ENCODE measurements at regions not wholly inside any gene's neighbourhood (a gene's known extent, or its start where the extent isn't known, plus 50 kb on each side); places are given as distances from the start of the nearest gene placed in this dataset.
"Not testable (repeated sequence)": the region's sequence is repeated elsewhere in the genome, so short reads cannot be mapped to it uniquely, and the experiment has no call there.

DNA sequence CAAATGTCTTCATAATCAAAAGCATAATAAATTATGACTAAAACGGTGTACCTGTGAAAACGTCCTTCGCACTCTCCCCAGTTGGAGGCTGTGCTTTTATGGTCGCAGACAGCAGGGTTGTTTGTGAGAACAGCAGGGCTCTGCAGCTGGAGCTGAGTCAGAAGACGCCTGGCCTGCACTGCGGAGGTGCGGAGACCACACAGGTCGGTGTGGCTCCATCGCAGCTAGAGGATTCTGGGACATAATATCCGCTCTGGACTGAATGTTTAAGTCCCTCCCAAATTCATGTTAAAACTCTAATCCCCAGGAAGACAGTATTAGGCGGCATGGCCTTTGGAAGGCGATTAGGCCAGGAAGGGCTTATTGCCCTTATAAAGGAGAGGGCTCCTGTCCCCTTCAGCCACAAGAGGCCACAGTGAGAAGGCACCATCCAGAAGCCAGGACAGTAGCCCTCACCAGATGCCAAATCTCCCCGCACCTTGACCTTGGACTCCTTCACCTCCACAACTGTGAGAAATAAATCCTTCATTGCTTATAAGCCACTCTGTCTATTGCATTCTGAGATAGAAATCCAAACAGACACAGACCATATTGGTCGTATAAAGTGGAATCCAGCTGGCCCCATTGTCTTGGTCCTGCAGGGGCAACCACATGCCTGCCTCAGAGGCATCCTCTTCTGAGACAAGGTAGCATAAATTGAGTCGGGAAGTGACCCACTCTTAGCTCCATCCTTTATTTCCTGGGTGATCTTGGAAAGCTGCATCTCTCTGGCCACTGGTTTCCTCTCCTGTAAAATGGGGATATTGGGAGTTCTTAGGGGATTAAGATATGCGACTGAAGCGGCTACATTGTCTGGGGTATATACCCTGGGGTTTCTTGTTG is 749.7 kb upstream of the TPTE start:
- H3K27ac Mint-ChIP-seq; H3K36me3 ChIP-seq (ENCODE audit: insufficient read depth, low read length); H3K36me3 Mint-ChIP-seq (ENCODE audit: low read depth); CTCF ChIA-PET; DNase-seq; H3K27ac ChIP-seq (ENCODE audit: low read depth in 1 of 2, low read length in 2 of 2); intact Hi-C loops (cut with DNase I, micrococcal nuclease); H3K4me1 ChIP-seq (ENCODE audit: insufficient read depth, low read length); H3K27me3 Mint-ChIP-seq; H3K27me3 ChIP-seq (ENCODE audit: control insufficient read depth in 1 of 2, insufficient read depth in 2 of 2, low read length in 2 of 2); H3K4me3 ChIP-seq (ENCODE audit: low read length); H3K4me3 Mint-ChIP-seq; ATAC-seq (ENCODE audit: poor library complexity); POLR2A ChIA-PET; H3K4me1 Mint-ChIP-seq (ENCODE audit: low read depth): not testable (repeated sequence)
- H3K9me3 Mint-ChIP-seq, result peaks cover 12% of the 10 kb centered on the region
- peaks cover 31 to 67% of the 10 kb centered on the region in 2 experiments for H3K9me3 ChIP-seq (ENCODE audit: control insufficient read depth in 1 of 2, insufficient read depth in 1 of 2, low read length in 2 of 2)

DNA sequence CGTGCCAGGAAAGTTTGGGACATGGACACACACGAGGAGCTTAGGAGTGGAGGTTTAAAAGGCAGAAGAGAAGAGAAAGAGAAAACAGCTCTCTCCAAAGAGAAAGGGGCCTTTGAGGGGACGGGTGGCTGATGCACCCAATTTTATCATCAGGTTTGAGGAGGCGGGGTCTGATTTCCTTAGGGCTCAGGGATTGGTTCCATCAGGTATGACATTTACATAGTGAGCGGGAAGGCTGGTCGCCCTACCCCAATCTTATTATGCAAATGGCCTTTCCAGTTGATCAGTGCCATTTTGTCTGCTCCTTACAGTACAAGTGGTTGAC is 749.1 kb upstream of the TPTE start:
- H3K4me1 Mint-ChIP-seq (ENCODE audit: low read depth), result no peaks in the 10 kb centered on the region
- Histone ChIP-seq H3K4me1 (ENCODE audit: insufficient read depth, low read length) (no peaks in the 10 kb centered on the region), H3K27ac (ENCODE audit: low read depth in 1 of 2, low read length in 2 of 2) (no peak overlapping the region), H3K27me3 (ENCODE audit: control insufficient read depth in 1 of 2, insufficient read depth in 2 of 2, low read length in 2 of 2) (no peaks in the 10 kb centered on the region), H3K9me3 (ENCODE audit: control insufficient read depth in 1 of 2, insufficient read depth in 1 of 2, low read length in 2 of 2) (peaks cover 31 to 63% of the 10 kb centered on the region in 2 experiments), H3K36me3 (ENCODE audit: insufficient read depth, low read length) (no peaks in the 10 kb centered on the region), H3K4me3 (ENCODE audit: low read length) (no peak overlapping the region)
- peaks cover 14% of the 10 kb centered on the region for H3K9me3 Mint-ChIP-seq
- ATAC-seq (ENCODE audit: poor library complexity) (no peak), DNase-seq (no peak)
- ChIA-PET CTCF (no interaction called here), POLR2A (no interaction called here)
- TF ChIP-seq, protein P1, sequence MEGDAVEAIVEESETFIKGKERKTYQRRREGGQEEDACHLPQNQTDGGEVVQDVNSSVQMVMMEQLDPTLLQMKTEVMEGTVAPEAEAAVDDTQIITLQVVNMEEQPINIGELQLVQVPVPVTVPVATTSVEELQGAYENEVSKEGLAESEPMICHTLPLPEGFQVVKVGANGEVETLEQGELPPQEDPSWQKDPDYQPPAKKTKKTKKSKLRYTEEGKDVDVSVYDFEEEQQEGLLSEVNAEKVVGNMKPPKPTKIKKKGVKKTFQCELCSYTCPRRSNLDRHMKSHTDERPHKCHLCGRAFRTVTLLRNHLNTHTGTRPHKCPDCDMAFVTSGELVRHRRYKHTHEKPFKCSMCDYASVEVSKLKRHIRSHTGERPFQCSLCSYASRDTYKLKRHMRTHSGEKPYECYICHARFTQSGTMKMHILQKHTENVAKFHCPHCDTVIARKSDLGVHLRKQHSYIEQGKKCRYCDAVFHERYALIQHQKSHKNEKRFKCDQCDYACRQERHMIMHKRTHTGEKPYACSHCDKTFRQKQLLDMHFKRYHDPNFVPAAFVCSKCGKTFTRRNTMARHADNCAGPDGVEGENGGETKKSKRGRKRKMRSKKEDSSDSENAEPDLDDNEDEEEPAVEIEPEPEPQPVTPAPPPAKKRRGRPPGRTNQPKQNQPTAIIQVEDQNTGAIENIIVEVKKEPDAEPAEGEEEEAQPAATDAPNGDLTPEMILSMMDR (IDR thresholded peaks at IDR 0.05), result no peak
- no peaks in the 10 kb centered on the region for H3K36me3 Mint-ChIP-seq (ENCODE audit: low read depth)
- no peaks in the 10 kb centered on the region for H3K27me3 Mint-ChIP-seq
- intact Hi-C loops (cut with DNase I, micrococcal nuclease), result no loop called here
- no peak overlapping the region for H3K27ac Mint-ChIP-seq
- H3K4me3 Mint-ChIP-seq, result no peak overlapping the region

DNA sequence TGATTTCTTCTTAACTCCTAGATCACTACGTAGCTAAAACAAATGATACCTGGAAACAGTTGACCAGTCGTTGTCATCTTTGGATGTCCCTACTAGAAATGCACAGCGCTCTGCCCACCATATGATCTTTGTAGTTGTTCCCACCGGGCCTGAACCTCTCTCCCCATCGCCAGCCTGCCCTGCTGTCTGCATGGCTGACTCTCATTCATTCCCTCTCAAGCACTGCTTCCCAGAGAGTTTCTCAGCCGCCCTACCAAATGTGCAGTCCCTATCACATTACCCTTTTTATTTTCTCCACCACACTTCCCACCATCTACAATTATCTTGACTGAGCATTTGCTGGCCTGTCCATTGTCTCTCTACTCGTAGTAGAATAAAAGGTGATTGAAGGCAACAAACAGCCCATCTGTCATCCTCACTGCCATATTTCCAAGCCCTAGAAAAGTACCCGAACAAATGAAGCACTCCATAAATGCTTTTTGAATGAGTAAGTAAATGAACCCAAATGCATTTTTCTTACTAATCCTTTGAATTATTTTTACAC is 748.4 kb upstream of the TPTE start:
- H3K27ac ChIP-seq (ENCODE audit: low read depth in 1 of 2, low read length in 2 of 2); H3K4me3 Mint-ChIP-seq; POLR2A ChIA-PET; H3K27ac Mint-ChIP-seq; H3K4me3 ChIP-seq (ENCODE audit: low read length); H3K27me3 Mint-ChIP-seq; H3K4me1 ChIP-seq (ENCODE audit: insufficient read depth, low read length); H3K27me3 ChIP-seq (ENCODE audit: control insufficient read depth in 1 of 2, insufficient read depth in 2 of 2, low read length in 2 of 2); H3K36me3 ChIP-seq (ENCODE audit: insufficient read depth, low read length); DNase-seq; H3K4me1 Mint-ChIP-seq (ENCODE audit: low read depth); CTCF ChIA-PET; intact Hi-C loops (cut with DNase I, micrococcal nuclease); ATAC-seq (ENCODE audit: poor library complexity); H3K36me3 Mint-ChIP-seq (ENCODE audit: low read depth): not testable (repeated sequence)
- peaks cover 18% of the 10 kb centered on the region for H3K9me3 Mint-ChIP-seq
- H3K9me3 ChIP-seq (ENCODE audit: control insufficient read depth in 1 of 2, insufficient read depth in 1 of 2, low read length in 2 of 2), result peaks cover 24 to 56% of the 10 kb centered on the region in 2 experiments

DNA sequence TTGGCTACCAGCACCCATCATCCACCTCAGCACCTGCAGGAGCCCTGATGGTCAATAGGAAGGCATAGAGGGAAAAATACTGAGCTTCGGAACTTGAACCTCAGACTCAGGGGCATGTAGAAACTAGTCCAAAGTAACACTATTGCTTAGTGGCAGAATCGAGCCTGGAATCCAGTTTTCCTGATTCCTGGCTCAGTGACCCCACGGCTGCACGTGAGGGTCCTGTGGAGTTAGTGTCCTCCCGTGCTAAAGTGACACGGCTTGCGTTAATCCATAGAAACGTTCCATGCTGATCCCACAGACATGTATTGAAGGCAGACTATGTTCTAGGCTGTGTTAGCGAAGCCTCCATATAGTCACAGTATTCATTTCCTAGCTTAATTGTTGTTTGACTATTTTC is 747.0 kb upstream of the TPTE start:
- ChIA-PET CTCF (no interaction called here), POLR2A (no interaction called here)
- no peak overlapping the region for H3K4me3 Mint-ChIP-seq
- H3K27me3 Mint-ChIP-seq, result no peaks in the 10 kb centered on the region
- ATAC-seq (ENCODE audit: poor library complexity) (no peak), DNase-seq (no peak)
- intact Hi-C loops (cut with DNase I, micrococcal nuclease), result no loop called here
- Histone ChIP-seq H3K4me1 (ENCODE audit: insufficient read depth, low read length) (no peaks in the 10 kb centered on the region), H3K4me3 (ENCODE audit: low read length) (no peak overlapping the region), H3K27ac (ENCODE audit: low read depth in 1 of 2, low read length in 2 of 2) (no peak overlapping the region), H3K27me3 (ENCODE audit: control insufficient read depth in 1 of 2, insufficient read depth in 2 of 2, low read length in 2 of 2) (no peaks in the 10 kb centered on the region), H3K9me3 (ENCODE audit: control insufficient read depth in 1 of 2, insufficient read depth in 1 of 2, low read length in 2 of 2) (peaks cover 25 to 48% of the 10 kb centered on the region in 2 experiments), H3K36me3 (ENCODE audit: insufficient read depth, low read length) (no peaks in the 10 kb centered on the region)
- no peaks in the 10 kb centered on the region for H3K4me1 Mint-ChIP-seq (ENCODE audit: low read depth)
- H3K27ac Mint-ChIP-seq, result no peak overlapping the region
- TF ChIP-seq, protein P1 (IDR thresholded peaks at IDR 0.05), result no peak
- H3K9me3 Mint-ChIP-seq, result peaks cover 21% of the 10 kb centered on the region
- no peaks in the 10 kb centered on the region for H3K36me3 Mint-ChIP-seq (ENCODE audit: low read depth)

DNA sequence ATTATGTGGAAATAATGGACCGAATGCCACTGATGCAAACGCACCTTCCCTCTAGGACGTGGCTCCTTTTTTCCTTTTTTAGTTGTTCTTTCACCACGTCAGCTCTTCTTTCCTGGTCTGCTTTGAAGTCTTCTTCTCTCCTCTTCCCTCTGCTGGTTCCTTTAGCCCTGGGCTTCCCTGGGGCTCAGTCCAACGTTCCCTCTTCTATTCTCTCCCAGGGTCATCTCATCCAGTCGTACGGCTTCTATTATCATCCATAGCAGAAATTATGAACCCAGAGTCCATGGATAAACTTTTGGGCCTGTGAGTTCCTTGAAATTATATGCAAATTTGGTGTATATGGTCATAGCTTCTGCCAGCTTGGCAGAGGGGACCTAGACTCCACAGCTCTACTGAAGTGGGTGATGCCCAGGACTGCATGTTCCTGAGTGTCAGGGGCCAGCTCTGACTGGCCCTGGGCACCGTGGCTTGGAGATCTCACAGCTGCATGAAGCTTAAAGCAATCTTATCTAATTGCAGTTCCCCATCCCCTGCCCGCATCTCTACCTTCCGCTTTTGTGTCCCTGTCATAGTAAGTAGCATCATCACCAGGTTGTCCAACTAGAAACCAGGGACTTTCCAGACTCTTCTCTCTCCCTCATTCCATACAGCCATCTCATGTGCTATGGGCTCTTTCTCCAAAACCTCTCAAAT is 746.3 kb upstream of the TPTE start:
- H3K27ac ChIP-seq (ENCODE audit: low read depth in 1 of 2, low read length in 2 of 2); H3K4me1 ChIP-seq (ENCODE audit: insufficient read depth, low read length); CTCF ChIA-PET; H3K27me3 ChIP-seq (ENCODE audit: control insufficient read depth in 1 of 2, insufficient read depth in 2 of 2, low read length in 2 of 2); POLR2A ChIA-PET; H3K4me1 Mint-ChIP-seq (ENCODE audit: low read depth); H3K27me3 Mint-ChIP-seq; ATAC-seq (ENCODE audit: poor library complexity); H3K4me3 Mint-ChIP-seq; H3K27ac Mint-ChIP-seq; H3K36me3 Mint-ChIP-seq (ENCODE audit: low read depth); H3K4me3 ChIP-seq (ENCODE audit: low read length); DNase-seq; intact Hi-C loops (cut with DNase I, micrococcal nuclease); H3K36me3 ChIP-seq (ENCODE audit: insufficient read depth, low read length): not testable (repeated sequence)
- peaks cover 26 to 47% of the 10 kb centered on the region in 2 experiments for H3K9me3 ChIP-seq (ENCODE audit: control insufficient read depth in 1 of 2, insufficient read depth in 1 of 2, low read length in 2 of 2)
- peaks cover 22% of the 10 kb centered on the region for H3K9me3 Mint-ChIP-seq
